PFSK-1 (cell line): ENCODE measurements at regions not wholly inside any gene's neighbourhood (a gene's known extent, or its start where the extent isn't known, plus 50 kb on each side); places are given as distances from the start of the nearest gene placed in this dataset.

Source experiments
- FOXP2 ChIP-seq: optimal IDR thresholded peaks from 2 replicates; pipeline ENCODE3; 2011; ENCODE audit warnings: borderline replicate concordance, control low read depth, inconsistent platforms; ENCODE audit not compliant: insufficient read depth; ENCODE audit errors: extremely low read length, extremely low read depth
- POLR2AphosphoS5 ChIP-seq: IDR thresholded peaks from 2 replicates; pipeline ENCODE4 v1.6.1; 2012; ENCODE audit warnings: low read depth, mild to moderate bottlenecking, control low read depth, low read length, moderate library complexity
- SIN3A ChIP-seq: IDR thresholded peaks from 2 replicates; pipeline ENCODE4 v1.6.1; 2012; ENCODE audit warnings: mild to moderate bottlenecking, low read length, moderate library complexity, borderline replicate concordance; ENCODE audit not compliant: insufficient read depth
- TAF1 ChIP-seq: IDR thresholded peaks from 2 replicates; pipeline ENCODE4 v1.6.1; 2012; ENCODE audit warnings: low read length, control low read depth, borderline replicate concordance; ENCODE audit not compliant: insufficient read depth
- TF ChIP-seq, protein P1 (sequence below), 2 experiments: IDR thresholded peaks; 2 replicates each; pipeline versions ENCODE4 v1.6.1 to v1.8.0; 2011 to 2012; ENCODE audit warnings: low read depth in 2 of 2, low read length in 2 of 2, control low read depth in 1 of 2, inconsistent platforms in 1 of 2, mild to moderate bottlenecking in 1 of 2, moderate library complexity in 1 of 2; ENCODE audit not compliant: insufficient read depth in 1 of 2

DNA sequence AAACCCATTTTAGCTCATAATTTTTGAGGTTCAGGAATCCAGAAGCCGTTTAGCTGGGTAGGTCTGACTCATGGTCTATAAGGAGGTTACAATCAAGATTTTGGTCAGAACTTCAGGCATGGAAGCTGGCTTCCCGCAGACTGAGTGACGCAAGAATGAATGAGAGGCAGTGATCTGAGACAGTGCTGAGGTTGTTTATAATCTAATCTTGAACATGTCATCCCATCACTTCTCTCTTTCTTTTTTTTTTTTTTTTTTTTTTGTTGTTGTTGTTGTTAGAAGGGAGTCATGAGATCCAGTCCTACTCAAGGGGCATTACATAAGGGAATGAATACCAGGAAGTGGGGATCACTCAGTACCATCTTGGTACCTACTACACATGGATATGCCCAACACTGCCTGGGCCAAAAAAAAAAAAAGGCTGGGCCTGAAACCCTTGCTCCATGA is 217.4 kb downstream of the DLEU7 start:
- TF ChIP-seq TAF1 = no peak
- no peak for TF ChIP-seq FOXP2
- no peak for TF ChIP-seq POLR2AphosphoS5
- TF ChIP-seq, protein P1, sequence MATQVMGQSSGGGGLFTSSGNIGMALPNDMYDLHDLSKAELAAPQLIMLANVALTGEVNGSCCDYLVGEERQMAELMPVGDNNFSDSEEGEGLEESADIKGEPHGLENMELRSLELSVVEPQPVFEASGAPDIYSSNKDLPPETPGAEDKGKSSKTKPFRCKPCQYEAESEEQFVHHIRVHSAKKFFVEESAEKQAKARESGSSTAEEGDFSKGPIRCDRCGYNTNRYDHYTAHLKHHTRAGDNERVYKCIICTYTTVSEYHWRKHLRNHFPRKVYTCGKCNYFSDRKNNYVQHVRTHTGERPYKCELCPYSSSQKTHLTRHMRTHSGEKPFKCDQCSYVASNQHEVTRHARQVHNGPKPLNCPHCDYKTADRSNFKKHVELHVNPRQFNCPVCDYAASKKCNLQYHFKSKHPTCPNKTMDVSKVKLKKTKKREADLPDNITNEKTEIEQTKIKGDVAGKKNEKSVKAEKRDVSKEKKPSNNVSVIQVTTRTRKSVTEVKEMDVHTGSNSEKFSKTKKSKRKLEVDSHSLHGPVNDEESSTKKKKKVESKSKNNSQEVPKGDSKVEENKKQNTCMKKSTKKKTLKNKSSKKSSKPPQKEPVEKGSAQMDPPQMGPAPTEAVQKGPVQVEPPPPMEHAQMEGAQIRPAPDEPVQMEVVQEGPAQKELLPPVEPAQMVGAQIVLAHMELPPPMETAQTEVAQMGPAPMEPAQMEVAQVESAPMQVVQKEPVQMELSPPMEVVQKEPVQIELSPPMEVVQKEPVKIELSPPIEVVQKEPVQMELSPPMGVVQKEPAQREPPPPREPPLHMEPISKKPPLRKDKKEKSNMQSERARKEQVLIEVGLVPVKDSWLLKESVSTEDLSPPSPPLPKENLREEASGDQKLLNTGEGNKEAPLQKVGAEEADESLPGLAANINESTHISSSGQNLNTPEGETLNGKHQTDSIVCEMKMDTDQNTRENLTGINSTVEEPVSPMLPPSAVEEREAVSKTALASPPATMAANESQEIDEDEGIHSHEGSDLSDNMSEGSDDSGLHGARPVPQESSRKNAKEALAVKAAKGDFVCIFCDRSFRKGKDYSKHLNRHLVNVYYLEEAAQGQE (IDR thresholded peaks at IDR 0.05; ENCODE audit: insufficient read depth in 1 of 2, low read depth in 2 of 2, low read length in 2 of 2) = no peak
- TF ChIP-seq SIN3A = no peak

DNA sequence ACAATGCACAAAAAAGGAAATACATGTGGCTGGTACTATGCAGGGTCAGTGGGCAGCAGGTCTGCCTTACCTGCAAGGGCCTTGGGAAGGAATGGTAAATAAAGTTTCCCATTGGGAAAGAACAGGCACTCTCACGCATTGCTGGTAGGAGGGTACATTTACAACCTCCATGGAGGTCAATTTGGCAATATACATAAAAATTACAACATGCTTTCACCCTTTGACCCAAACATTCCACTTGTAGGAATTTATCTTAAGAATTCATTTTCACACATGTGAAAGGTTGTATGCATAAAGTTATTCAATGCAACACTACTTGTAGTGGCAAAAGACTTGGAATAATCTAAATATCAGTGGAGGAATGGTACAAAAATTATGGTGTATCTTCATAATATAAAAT is 216.4 kb downstream of the DLEU7 start:
- no peak for TF ChIP-seq SIN3A
- TF ChIP-seq, protein P1 (IDR thresholded peaks at IDR 0.05; ENCODE audit: insufficient read depth in 1 of 2, low read depth in 2 of 2, low read length in 2 of 2) = no peak
- no peak for TF ChIP-seq POLR2AphosphoS5
- no peak for TF ChIP-seq FOXP2
- no peak for TF ChIP-seq TAF1

DNA sequence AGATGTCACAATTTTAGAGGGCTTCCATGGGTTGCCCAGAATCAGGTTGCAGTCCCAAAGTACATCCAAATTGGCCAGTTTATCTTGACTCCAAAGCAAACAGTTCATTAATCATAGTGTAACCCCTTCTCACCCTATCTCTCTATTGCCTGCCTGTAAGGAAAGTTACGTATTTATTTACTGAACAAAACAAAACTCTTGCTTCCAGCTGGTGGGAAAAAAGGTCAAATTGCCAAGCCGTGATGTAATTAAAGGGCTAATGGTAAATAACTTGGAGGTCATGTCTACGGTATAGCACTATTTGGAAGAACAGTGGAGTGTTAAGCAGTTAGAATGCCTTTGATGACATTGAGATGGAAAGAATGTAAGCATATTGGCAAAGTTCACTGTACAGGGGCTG is 214.0 kb downstream of the DLEU7 start:
- TF ChIP-seq FOXP2 (no peak), TAF1 (no peak), SIN3A (no peak), POLR2AphosphoS5 (no peak)
- TF ChIP-seq, protein P1 (IDR thresholded peaks at IDR 0.05; ENCODE audit: insufficient read depth in 1 of 2, low read depth in 2 of 2, low read length in 2 of 2) = no peak

DNA sequence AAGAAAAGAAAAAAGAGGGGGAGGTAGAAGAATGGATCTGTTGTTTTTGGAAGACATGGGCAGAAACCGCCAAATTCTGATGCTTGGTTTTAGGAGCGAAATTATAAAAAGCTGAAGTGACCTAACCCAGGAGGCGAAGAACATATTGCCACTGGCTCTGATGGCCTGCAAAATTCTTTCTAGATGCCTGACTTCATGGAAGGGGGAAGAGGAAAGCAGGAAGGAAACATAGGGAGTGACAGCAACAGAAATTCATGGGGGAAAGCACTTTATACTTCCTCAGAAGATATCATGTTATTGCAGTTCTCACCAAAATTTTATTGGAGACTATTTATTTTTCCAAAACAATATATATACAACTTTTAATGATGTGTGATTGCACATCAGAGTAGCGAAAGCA is 213.5 kb downstream of the DLEU7 start:
- TF ChIP-seq FOXP2 = no peak

DNA sequence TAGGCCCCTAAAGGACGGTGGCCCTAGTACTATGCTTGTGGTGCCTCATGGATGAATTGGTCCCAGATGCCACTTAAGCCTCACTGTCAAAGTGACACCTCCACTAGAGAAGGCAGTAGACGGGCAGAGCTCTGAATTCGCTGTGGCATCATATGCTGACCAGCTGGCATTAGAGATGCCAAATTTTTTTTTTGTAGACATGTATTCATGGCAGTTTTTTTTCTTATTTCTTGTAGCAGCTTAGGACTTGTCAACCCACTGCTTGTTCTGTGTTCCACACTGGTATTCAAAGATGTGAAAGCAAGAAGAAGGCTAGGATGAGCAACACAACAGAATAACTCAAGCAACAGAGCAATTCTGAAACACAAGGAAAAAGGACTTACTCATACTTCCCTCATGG is 212.5 kb downstream of the DLEU7 start:
- TF ChIP-seq TAF1 = no peak
- TF ChIP-seq POLR2AphosphoS5 = no peak
- TF ChIP-seq, protein P1 (IDR thresholded peaks at IDR 0.05; ENCODE audit: insufficient read depth in 1 of 2, low read depth in 2 of 2, low read length in 2 of 2) = no peak
- no peak for TF ChIP-seq FOXP2
- TF ChIP-seq SIN3A = no peak

DNA sequence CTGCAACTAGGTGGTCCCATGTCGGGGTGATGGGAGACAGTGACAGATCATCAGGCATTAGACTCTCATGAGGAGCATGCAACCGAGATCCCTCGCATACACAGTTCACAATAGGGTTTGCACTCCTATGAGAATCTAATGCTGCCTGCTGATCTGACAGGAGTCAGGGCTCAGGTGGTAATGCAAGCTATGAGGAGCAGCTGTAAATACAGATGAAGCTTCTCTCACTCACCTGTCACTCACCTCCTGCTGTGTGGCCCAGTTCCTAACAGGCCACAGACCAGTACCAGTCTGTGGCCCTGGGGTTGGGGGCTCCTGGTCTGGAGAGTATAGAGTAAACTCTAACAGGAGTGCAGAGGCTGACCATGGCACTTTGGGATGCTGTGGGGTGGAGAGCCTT is 209.2 kb downstream of the DLEU7 start:
- TF ChIP-seq, protein P1 (IDR thresholded peaks at IDR 0.05; ENCODE audit: insufficient read depth in 1 of 2, low read depth in 2 of 2, low read length in 2 of 2) = no peak
- no peak for TF ChIP-seq SIN3A
